Mammary epithelial cell (primary cell): ENCODE measurements at regions not wholly inside any gene's neighbourhood (a gene's known extent, or its start where the extent isn't known, plus 50 kb on each side); places are given as distances from the start of the nearest gene placed in this dataset.

Source experiments
- CTCF ChIP-seq, 2 donors: IDR thresholded peaks in 1 of 2; conservative IDR thresholded peaks in 1 of 2; 2 replicates each; pipeline ENCODE4 v1.5.1; 2011 to 2012; ENCODE audit warnings: inconsistent platforms in 2 of 2, low read length in 2 of 2, mild to moderate bottlenecking in 2 of 2, control low read depth in 1 of 2, low read depth in 1 of 2; ENCODE audit not compliant: insufficient read depth in 1 of 2; ENCODE audit errors: extremely low read depth in 1 of 2
- EZH2 ChIP-seq: IDR thresholded peaks from 2 replicates; pipeline ENCODE4 v1.6.1; 2012; ENCODE audit warnings: low read length, inconsistent platforms, borderline replicate concordance

DNA sequence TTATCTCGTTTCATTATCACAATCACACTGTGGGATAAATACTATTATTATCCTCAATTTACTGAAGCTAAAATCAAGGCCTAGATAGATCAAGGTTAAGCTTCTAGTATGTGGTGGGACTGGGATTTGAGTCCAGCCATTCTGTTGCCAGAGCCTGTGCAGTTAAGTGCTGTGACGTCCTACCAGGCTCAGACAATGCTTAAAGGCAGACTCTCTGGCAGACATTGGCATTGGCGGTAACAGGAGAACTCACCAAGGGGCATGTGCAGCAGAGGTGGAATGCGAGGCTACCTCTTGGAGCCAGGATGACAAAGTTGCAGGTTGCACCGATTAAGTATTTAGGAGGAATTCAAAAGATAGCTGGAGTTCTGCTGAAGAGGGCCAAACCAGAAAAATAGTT, 155.6 kb upstream of the IFNG-AS1 start:
- TF ChIP-seq CTCF (conservative IDR thresholded peaks at IDR 0.05 in 1 of 2, IDR thresholded peaks at IDR 0.05 in 1 of 2; ENCODE audit: extremely low read depth in 1 of 2, insufficient read depth in 1 of 2, low read depth in 1 of 2, low read length in 2 of 2), result no peak
- no peak for TF ChIP-seq EZH2
